ENCODE measurements at regions not wholly inside any gene's neighbourhood (a gene's known extent, or its start where the extent isn't known, plus 50 kb on each side); places are given as distances from the start of the nearest gene placed in this dataset.

DNA sequence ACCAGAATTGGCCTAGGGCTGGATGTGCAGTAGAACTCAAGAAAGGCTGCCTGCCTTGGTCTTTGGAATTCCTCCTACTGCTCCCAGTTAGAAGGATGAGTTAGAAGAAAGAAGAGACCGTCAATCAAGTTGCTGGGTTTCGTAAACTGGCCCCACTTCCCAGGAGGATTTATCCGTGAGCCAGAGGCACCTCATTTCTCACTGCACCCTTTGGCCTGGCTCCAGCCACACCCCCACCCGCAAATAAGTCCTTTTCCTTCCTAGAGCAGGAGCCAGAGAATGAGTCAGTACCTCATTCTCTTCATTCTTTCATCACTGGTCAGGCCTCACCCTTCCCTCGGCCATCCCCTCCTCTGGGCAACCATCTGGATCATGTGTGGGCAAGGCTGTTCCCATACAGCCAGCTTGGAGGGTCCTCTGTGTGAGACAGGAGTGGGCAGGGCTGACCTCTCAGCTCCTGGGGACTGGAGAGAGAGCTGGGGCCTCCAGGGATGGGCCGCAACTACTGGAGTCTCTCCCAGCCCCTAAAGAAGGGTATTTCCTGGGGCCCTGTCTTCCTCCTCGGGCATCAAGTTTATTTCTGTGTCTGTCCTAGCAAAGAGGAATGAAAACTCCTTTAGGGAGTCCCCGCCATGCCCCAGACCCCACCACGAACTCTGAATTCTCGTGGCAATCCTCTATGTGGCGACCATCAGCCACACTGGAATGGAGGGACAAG lies 87.2 kb upstream of the DUSP5 start:
- H3K79me2 ChIP-seq (ENCODE audit: control insufficient read depth, insufficient read depth, low read length), result no peaks in the 10 kb centered on the region
- DNase-seq (ENCODE audit: low read depth, low spot score), result peak; percentile 96
- peak overlapping the region; percentile 74 for H3K9ac ChIP-seq (ENCODE audit: control insufficient read depth, extremely low read depth, insufficient read depth, low read length)
- peaks cover 59% of the 10 kb centered on the region for H3K4me1 ChIP-seq (ENCODE audit: control insufficient read depth, extremely low read depth, insufficient read depth, low read length)
- H4K20me1 ChIP-seq (ENCODE audit: control insufficient read depth, extremely low read depth, insufficient read depth, low read length), result no peaks in the 10 kb centered on the region
- FAIRE-seq, result peak; percentile 96
- H3K9me1 ChIP-seq (ENCODE audit: control insufficient read depth, extremely low read depth, insufficient read depth, low read length), result peaks cover 2% of the 10 kb centered on the region
- peak overlapping the region in 1 of 3 experiments; percentile 21 for H3K4me3 ChIP-seq (ENCODE audit: control insufficient read depth in 2 of 3, extremely low read depth in 1 of 3, insufficient read depth in 2 of 3, low read depth in 1 of 3, low read length in 3 of 3)
- H3K9me3 ChIP-seq (ENCODE audit: control insufficient read depth, low read depth, low read length), result no peaks in the 10 kb centered on the region
- no peak overlapping the region for H2AFZ ChIP-seq (ENCODE audit: control insufficient read depth, low read length)
- peak overlapping the region; percentile 61 for H3K4me2 ChIP-seq (ENCODE audit: control insufficient read depth, extremely low read depth, insufficient read depth, low read depth, low read length)
- H3K36me3 ChIP-seq (ENCODE audit: control insufficient read depth in 2 of 2, extremely low read depth in 1 of 2, insufficient read depth in 2 of 2, low read length in 2 of 2), result no peaks in the 10 kb centered on the region
- H3K27me3 ChIP-seq (ENCODE audit: control insufficient read depth, extremely low read depth, insufficient read depth, low read length), result no peaks in the 10 kb centered on the region
- peak overlapping the region; percentile 95 for H3K27ac ChIP-seq (ENCODE audit: control insufficient read depth, insufficient read depth, low read length)
- dilution Hi-C loops (cut with MboI; ENCODE audit: extremely low pct_ligation_motif_present, low sequenced_read_pairs), result loop anchor here (5.0 kb wide), 1 partner anchor 68 kb away; no protein-coding TSS in a partner anchor
- no peak for TF ChIP-seq EZH2 (IDR thresholded peaks at IDR 0.05; ENCODE audit: low read length)
- TF ChIP-seq, protein P1, sequence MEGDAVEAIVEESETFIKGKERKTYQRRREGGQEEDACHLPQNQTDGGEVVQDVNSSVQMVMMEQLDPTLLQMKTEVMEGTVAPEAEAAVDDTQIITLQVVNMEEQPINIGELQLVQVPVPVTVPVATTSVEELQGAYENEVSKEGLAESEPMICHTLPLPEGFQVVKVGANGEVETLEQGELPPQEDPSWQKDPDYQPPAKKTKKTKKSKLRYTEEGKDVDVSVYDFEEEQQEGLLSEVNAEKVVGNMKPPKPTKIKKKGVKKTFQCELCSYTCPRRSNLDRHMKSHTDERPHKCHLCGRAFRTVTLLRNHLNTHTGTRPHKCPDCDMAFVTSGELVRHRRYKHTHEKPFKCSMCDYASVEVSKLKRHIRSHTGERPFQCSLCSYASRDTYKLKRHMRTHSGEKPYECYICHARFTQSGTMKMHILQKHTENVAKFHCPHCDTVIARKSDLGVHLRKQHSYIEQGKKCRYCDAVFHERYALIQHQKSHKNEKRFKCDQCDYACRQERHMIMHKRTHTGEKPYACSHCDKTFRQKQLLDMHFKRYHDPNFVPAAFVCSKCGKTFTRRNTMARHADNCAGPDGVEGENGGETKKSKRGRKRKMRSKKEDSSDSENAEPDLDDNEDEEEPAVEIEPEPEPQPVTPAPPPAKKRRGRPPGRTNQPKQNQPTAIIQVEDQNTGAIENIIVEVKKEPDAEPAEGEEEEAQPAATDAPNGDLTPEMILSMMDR (optimal IDR thresholded peaks at IDR 0.05 in 1 of 3, IDR thresholded peaks at IDR 0.05 in 1 of 3, conservative IDR thresholded peaks at IDR 0.05 in 1 of 3; ENCODE audit: extremely low read depth in 1 of 3, insufficient read depth in 2 of 3, low read length in 3 of 3), result no peak

GRCh38 chr10:110411047-110411410 lies 86.7 kb upstream of the DUSP5 start:
- H3K9me1 ChIP-seq (ENCODE audit: control insufficient read depth, extremely low read depth, insufficient read depth, low read length), result peaks cover 2% of the 10 kb centered on the region
- H3K27me3 ChIP-seq (ENCODE audit: control insufficient read depth, extremely low read depth, insufficient read depth, low read length), result no peaks in the 10 kb centered on the region
- H3K36me3 ChIP-seq (ENCODE audit: control insufficient read depth in 2 of 2, extremely low read depth in 1 of 2, insufficient read depth in 2 of 2, low read length in 2 of 2), result no peaks in the 10 kb centered on the region
- H3K4me3 ChIP-seq (ENCODE audit: control insufficient read depth in 2 of 3, extremely low read depth in 1 of 3, insufficient read depth in 2 of 3, low read depth in 1 of 3, low read length in 3 of 3), result peak overlapping the region in 1 of 3 experiments; percentile 21
- H3K9ac ChIP-seq (ENCODE audit: control insufficient read depth, extremely low read depth, insufficient read depth, low read length), result peak overlapping the region; percentile 74
- FAIRE-seq (no peak), DNase-seq (ENCODE audit: low read depth, low spot score) (no peak)
- dilution Hi-C loops (cut with MboI; ENCODE audit: extremely low pct_ligation_motif_present, low sequenced_read_pairs), result loop anchor here (5.0 kb wide), 1 partner anchor 69 kb away; no protein-coding TSS in a partner anchor
- H3K4me2 ChIP-seq (ENCODE audit: control insufficient read depth, extremely low read depth, insufficient read depth, low read depth, low read length), result peak overlapping the region; percentile 61
- H3K4me1 ChIP-seq (ENCODE audit: control insufficient read depth, extremely low read depth, insufficient read depth, low read length), result peaks cover 59% of the 10 kb centered on the region
- H2AFZ ChIP-seq (ENCODE audit: control insufficient read depth, low read length), result no peak overlapping the region
- H4K20me1 ChIP-seq (ENCODE audit: control insufficient read depth, extremely low read depth, insufficient read depth, low read length), result no peaks in the 10 kb centered on the region
- no peaks in the 10 kb centered on the region for H3K79me2 ChIP-seq (ENCODE audit: control insufficient read depth, insufficient read depth, low read length)
- TF ChIP-seq EZH2 (IDR thresholded peaks at IDR 0.05; ENCODE audit: low read length), result no peak
- TF ChIP-seq, protein P1 (optimal IDR thresholded peaks at IDR 0.05 in 1 of 3, IDR thresholded peaks at IDR 0.05 in 1 of 3, conservative IDR thresholded peaks at IDR 0.05 in 1 of 3; ENCODE audit: extremely low read depth in 1 of 3, insufficient read depth in 2 of 3, low read length in 3 of 3), result no peak
- no peaks in the 10 kb centered on the region for H3K9me3 ChIP-seq (ENCODE audit: control insufficient read depth, low read depth, low read length)
- H3K27ac ChIP-seq (ENCODE audit: control insufficient read depth, insufficient read depth, low read length), result peak overlapping the region; percentile 95

Measured in keratinocyte (primary cell).